ENCODE measurements at regions not wholly inside any gene's neighbourhood (a gene's known extent, or its start where the extent isn't known, plus 50 kb on each side); places are given as distances from the start of the nearest gene placed in this dataset.
"Not testable (repeated sequence)": the region's sequence is repeated elsewhere in the genome, so short reads cannot be mapped to it uniquely, and the experiment has no call there.

DNA sequence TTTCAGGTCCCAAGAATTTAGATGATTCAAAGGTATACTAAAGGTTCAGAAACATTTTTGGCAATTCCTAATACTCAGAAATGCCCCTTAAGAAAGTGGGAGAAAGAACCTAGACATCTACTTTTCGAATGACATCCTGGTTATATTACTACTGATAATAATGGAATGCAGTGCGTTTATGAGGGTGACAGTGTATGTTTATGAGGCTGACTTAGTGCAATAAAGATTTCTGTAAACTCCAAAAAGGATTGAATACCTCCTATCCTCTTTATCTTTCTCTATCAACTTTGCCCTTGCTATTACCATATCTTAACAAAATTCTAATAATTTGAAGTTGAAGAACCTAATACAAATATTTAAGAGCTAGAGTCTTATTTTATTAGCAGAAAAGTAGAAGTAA, 348.9 kb upstream of the EPHA6 start:
- 57 to 68% (median 61%) methylated on average over 2 of the region's 2 CpGs for WGBS, 3 donors
- no peak for DNase-seq
- H3K4me1 ChIP-seq (ENCODE audit: insufficient read depth) = no peaks in the 10 kb centered on the region
- TF ChIP-seq EP300 (IDR thresholded peaks at IDR 0.05) (no peak), POLR2A (IDR thresholded peaks at IDR 0.05) (no peak)
- TF ChIP-seq, protein P1, sequence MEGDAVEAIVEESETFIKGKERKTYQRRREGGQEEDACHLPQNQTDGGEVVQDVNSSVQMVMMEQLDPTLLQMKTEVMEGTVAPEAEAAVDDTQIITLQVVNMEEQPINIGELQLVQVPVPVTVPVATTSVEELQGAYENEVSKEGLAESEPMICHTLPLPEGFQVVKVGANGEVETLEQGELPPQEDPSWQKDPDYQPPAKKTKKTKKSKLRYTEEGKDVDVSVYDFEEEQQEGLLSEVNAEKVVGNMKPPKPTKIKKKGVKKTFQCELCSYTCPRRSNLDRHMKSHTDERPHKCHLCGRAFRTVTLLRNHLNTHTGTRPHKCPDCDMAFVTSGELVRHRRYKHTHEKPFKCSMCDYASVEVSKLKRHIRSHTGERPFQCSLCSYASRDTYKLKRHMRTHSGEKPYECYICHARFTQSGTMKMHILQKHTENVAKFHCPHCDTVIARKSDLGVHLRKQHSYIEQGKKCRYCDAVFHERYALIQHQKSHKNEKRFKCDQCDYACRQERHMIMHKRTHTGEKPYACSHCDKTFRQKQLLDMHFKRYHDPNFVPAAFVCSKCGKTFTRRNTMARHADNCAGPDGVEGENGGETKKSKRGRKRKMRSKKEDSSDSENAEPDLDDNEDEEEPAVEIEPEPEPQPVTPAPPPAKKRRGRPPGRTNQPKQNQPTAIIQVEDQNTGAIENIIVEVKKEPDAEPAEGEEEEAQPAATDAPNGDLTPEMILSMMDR (IDR thresholded peaks at IDR 0.05) = no peak
- H3K36me3 ChIP-seq = no peaks in the 10 kb centered on the region
- H3K27me3 ChIP-seq = no peaks in the 10 kb centered on the region
- H3K9me3 ChIP-seq = no peaks in the 10 kb centered on the region
- no peak overlapping the region for H3K27ac ChIP-seq
- H3K4me3 ChIP-seq = no peak overlapping the region
- intact Hi-C loops (cut with DNase I) = no loop called here

DNA sequence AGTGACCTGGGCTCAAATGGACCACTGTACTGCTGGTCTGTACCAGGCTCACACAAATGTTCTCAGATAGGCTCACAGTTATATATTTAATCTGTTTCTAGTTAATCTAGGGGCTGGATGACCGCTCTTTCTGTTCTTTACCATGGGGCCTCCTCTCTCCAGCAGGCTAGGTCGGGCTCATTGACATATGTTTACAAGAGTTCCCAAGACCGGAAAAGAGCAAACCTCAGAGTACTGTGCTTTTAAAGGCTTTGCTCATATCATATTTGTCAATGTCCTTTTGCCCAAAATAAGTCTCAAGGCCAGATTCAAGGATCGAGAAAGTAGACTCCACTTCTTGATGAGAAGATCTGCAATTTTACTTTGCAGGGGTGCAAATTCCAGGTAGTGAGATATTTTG, 348.0 kb upstream of the EPHA6 start:
- H3K4me1 ChIP-seq (ENCODE audit: insufficient read depth) = no peaks in the 10 kb centered on the region
- intact Hi-C loops (cut with DNase I) = no loop called here
- H3K27ac ChIP-seq = no peak overlapping the region
- H3K27me3 ChIP-seq = no peaks in the 10 kb centered on the region
- H3K9me3 ChIP-seq = no peaks in the 10 kb centered on the region
- H3K36me3 ChIP-seq = no peaks in the 10 kb centered on the region
- 59 to 82% (median 76%) methylated on average over 4 of the region's 4 CpGs for WGBS, 3 donors
- no peak for DNase-seq
- TF ChIP-seq, protein P1 (IDR thresholded peaks at IDR 0.05) = no peak
- no peak for TF ChIP-seq POLR2A (IDR thresholded peaks at IDR 0.05)
- TF ChIP-seq EP300 (IDR thresholded peaks at IDR 0.05) = no peak
- no peak overlapping the region for H3K4me3 ChIP-seq

DNA sequence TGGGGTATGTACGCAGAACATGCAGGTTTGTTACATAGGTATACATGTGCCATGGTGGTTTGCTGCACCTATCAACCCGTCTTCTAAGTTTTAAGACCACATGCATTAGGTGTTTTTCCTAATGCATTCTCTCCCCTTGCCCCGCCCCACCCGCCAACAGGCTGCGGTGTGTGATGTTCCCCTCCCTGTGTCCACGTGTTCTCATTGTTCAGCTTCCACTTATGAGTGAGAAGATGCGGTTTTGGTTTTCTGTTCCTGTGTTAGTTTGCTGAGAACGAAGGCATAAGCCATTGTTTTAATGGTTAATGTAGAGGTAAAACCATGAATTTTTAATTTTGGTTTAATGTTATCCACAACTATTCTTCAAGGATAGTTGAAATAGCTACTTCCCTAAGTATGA, 346.8 kb upstream of the EPHA6 start:
- intact Hi-C loops (cut with DNase I) = no loop called here
- DNase-seq = no peak
- no peaks in the 10 kb centered on the region for H3K9me3 ChIP-seq
- no peak overlapping the region for H3K4me3 ChIP-seq
- WGBS, 3 donors = 91 to 94% (median 92%) methylated on average over 8 of the region's 8 CpGs
- H3K27me3 ChIP-seq = no peaks in the 10 kb centered on the region
- no peak overlapping the region for H3K27ac ChIP-seq
- H3K36me3 ChIP-seq = no peaks in the 10 kb centered on the region
- no peaks in the 10 kb centered on the region for H3K4me1 ChIP-seq (ENCODE audit: insufficient read depth)
- TF ChIP-seq, protein P1 (IDR thresholded peaks at IDR 0.05) = no peak
- TF ChIP-seq POLR2A (IDR thresholded peaks at IDR 0.05) = no peak
- TF ChIP-seq EP300 (IDR thresholded peaks at IDR 0.05) = no peak

DNA sequence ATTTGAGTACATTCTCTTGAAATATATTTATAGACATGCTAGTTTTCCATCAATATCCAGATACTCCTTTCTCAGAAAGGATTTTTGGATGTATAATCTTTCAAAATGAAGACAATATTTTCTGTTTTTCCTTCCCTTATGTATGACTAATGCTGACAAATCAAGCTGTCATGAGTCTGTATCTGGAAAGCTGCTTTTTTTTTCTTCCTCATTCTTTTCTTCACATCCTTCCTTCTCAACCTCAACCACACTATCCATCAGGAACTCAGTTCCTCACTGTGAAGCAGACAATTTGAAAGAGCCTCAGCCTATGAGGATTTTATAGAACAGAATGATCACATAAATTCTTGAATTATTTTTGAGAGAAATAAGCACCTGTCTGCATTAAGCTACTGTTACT, 335.9 kb upstream of the EPHA6 start:
- intact Hi-C loops (cut with DNase I) = no loop called here
- Histone ChIP-seq H3K9me3 (no peaks in the 10 kb centered on the region), H3K36me3 (no peaks in the 10 kb centered on the region), H3K4me3 (no peak overlapping the region), H3K27ac (no peak overlapping the region), H3K4me1 (ENCODE audit: insufficient read depth) (no peaks in the 10 kb centered on the region), H3K27me3 (no peaks in the 10 kb centered on the region)
- DNase-seq = no peak
- TF ChIP-seq POLR2A (IDR thresholded peaks at IDR 0.05) (no peak), EP300 (IDR thresholded peaks at IDR 0.05) (no peak)
- TF ChIP-seq, protein P1 (IDR thresholded peaks at IDR 0.05) = no peak

DNA sequence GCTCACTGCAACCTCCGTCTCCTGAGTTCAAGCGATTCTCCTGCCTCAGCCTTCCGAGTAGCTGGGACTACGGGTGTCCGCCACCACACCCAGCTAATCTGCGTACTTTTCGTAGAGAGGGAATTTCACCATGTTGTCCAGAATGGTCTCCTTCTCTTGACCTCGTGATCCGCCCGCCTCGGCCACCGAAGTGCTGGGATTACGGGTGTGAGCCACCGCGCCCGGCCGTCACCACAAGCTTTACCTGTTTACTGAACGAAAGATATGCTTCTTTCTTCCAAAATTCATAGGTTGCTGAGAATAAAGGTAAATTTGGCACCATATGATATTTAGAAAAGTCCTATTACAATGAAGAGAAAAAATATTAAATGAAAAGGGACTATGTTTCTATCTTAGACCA, 333.5 kb upstream of the EPHA6 start:
- WGBS, 3 donors = 97% methylated on average over 18 of the region's 18 CpGs
- no peaks in the 10 kb centered on the region for H3K36me3 ChIP-seq
- DNase-seq = no peak
- intact Hi-C loops (cut with DNase I) = no loop called here
- H3K27ac ChIP-seq = no peak overlapping the region
- H3K4me1 ChIP-seq (ENCODE audit: insufficient read depth) = no peaks in the 10 kb centered on the region
- no peak for TF ChIP-seq EP300 (IDR thresholded peaks at IDR 0.05)
- no peak overlapping the region for H3K4me3 ChIP-seq
- no peaks in the 10 kb centered on the region for H3K27me3 ChIP-seq
- H3K9me3 ChIP-seq = no peaks in the 10 kb centered on the region

DNA sequence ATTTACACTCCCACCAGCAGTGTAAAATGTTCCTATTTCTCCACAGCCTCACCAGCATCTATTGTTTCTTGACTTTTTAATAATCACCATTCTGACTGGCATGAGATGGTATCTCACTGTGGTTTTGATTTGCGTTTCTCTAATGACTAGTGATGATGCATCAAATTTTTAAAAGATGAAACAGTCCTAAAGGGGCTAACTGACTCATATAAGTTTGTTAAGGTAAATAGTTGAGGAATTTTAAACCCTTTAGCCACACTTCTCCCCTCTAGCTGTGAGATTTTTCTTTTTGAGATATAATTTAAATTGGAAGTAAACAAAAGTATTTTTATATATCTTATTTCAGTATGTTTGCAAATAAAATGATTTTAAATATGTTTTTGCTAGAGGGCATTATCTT, 331.2 kb upstream of the EPHA6 start:
- H3K36me3 ChIP-seq; H3K4me3 ChIP-seq; H3K4me1 ChIP-seq (ENCODE audit: insufficient read depth); H3K27ac ChIP-seq; H3K9me3 ChIP-seq; DNase-seq; H3K27me3 ChIP-seq; intact Hi-C loops (cut with DNase I): not testable (repeated sequence)
- WGBS, 3 donors = 78 to 83% (median 79%) methylated on average over 1 of the region's 1 CpG
